ENCODE measurements at regions not wholly inside any gene's neighbourhood (a gene's known extent, or its start where the extent isn't known, plus 50 kb on each side); places are given as distances from the start of the nearest gene placed in this dataset.
A peak's percentile ranks its signal among the peaks of the same experiment; 100 is the strongest.

GRCh38 chr12:63069860-63070617 is 81.0 kb downstream of the AVPR1A start:
- WGBS, 2 donors: 81 to 84% methylated on average over 3 of the region's 3 CpGs
- TF ChIP-seq EP300 (IDR thresholded peaks at IDR 0.05): no peak
- no peak for TF ChIP-seq POLR2A (IDR thresholded peaks at IDR 0.05)
- no peak for TF ChIP-seq POLR2AphosphoS5 (IDR thresholded peaks at IDR 0.05)
- TF ChIP-seq, protein P1, sequence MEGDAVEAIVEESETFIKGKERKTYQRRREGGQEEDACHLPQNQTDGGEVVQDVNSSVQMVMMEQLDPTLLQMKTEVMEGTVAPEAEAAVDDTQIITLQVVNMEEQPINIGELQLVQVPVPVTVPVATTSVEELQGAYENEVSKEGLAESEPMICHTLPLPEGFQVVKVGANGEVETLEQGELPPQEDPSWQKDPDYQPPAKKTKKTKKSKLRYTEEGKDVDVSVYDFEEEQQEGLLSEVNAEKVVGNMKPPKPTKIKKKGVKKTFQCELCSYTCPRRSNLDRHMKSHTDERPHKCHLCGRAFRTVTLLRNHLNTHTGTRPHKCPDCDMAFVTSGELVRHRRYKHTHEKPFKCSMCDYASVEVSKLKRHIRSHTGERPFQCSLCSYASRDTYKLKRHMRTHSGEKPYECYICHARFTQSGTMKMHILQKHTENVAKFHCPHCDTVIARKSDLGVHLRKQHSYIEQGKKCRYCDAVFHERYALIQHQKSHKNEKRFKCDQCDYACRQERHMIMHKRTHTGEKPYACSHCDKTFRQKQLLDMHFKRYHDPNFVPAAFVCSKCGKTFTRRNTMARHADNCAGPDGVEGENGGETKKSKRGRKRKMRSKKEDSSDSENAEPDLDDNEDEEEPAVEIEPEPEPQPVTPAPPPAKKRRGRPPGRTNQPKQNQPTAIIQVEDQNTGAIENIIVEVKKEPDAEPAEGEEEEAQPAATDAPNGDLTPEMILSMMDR (IDR thresholded peaks at IDR 0.05): no peak
- DNase-seq: no peak

DNA sequence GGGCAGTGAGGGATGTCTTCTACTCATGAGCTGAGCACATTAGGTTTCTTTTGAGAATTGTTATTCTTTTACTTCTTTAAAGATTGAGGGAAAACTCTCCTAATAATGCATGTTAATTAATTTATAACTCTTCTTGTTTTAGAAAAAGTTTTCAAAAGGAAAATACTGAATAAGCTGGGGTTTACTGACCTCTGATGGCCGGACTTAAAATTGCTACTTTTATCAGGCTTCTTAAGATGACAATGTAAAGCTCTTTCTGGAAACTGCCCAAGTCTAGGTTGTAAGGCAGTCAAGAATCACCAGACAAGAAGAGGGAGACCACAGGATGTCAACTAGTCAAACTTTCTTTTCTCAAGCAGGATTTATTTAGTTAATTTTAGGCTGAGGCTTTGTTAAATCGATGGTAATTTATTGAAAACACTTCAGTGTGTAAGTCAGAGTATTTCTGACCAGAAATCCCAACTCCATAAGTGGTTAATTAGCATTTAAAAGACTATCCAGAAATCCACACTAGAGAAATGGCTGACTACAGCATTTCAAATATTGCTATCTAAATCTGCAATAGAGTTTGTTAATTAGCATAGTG is 82.1 kb downstream of the AVPR1A start:
- TF ChIP-seq, protein P1 (IDR thresholded peaks at IDR 0.05): peak in 4 of 6 experiments; percentile 9 to 27 (median 24)
- TF ChIP-seq EP300 (IDR thresholded peaks at IDR 0.05) (no peak), POLR2A (IDR thresholded peaks at IDR 0.05) (no peak), POLR2AphosphoS5 (IDR thresholded peaks at IDR 0.05) (no peak)
- ATAC-seq (ENCODE audit: low FRiP score in 2 of 2): no peak
- WGBS, 2 donors: 0 to 3% methylated on average over 2 of the region's 2 CpGs
- Histone ChIP-seq H3K36me3 (no peaks in the 10 kb centered on the region), H3K27me3 (no peaks in the 10 kb centered on the region), H3K4me3 (no peak overlapping the region), H3K4me1 (no peaks in the 10 kb centered on the region), H3K27ac (no peak overlapping the region), H3K9me3 (no peaks in the 10 kb centered on the region)
- no peak for DNase-seq

More at GRCh38 chr12:63069860-63070617, 81.0 kb downstream of the AVPR1A start:
- H3K27ac ChIP-seq: no peak overlapping the region
- no peaks in the 10 kb centered on the region for H3K27me3 ChIP-seq
- H3K9me3 ChIP-seq: no peaks in the 10 kb centered on the region
- H3K4me3 ChIP-seq: no peak overlapping the region
- no peak for ATAC-seq (ENCODE audit: low FRiP score in 2 of 2)
- H3K4me1 ChIP-seq: no peaks in the 10 kb centered on the region
- H3K36me3 ChIP-seq: no peaks in the 10 kb centered on the region

DNA sequence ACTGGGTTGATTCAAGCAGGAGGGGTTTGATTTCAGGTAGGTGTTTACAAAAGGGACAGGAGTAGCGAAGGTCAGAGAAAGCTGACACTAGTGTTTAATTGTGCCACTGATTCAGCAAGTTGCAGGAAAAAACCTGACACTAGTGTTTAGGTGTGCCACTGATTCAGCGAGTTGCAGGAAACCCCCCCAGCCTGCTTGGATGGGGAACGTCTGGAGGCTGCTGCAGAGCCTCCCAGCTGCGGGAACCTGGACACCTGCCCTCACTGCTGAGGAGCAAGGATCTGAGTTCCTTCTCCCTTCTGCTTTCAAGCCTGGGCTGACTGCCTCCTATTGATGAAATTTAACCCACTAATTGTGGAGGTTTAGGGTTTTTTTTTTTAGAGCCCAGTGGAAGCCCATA is 84.2 kb downstream of the AVPR1A start:
- ATAC-seq (ENCODE audit: low FRiP score in 2 of 2): no peak
- TF ChIP-seq POLR2AphosphoS5 (IDR thresholded peaks at IDR 0.05) (no peak), POLR2A (IDR thresholded peaks at IDR 0.05) (no peak), EP300 (IDR thresholded peaks at IDR 0.05) (no peak)
- TF ChIP-seq, protein P1 (IDR thresholded peaks at IDR 0.05): no peak
- WGBS, 2 donors: 24 to 41% methylated on average over 2 to 4 of the region's 4 CpGs
- Histone ChIP-seq H3K4me3 (no peak overlapping the region), H3K27me3 (no peaks in the 10 kb centered on the region), H3K27ac (no peak overlapping the region), H3K9me3 (no peaks in the 10 kb centered on the region), H3K36me3 (no peaks in the 10 kb centered on the region), H3K4me1 (no peaks in the 10 kb centered on the region)
- peak in 1 of 2 donors; percentile 1 for DNase-seq

- Histone ChIP-seq H3K27me3 (no peaks in the 10 kb centered on the region), H3K4me3 (no peak overlapping the region), H3K27ac (no peak overlapping the region), H3K4me1 (no peaks in the 10 kb centered on the region), H3K36me3 (no peaks in the 10 kb centered on the region), H3K9me3 (no peaks in the 10 kb centered on the region)
- TF ChIP-seq, protein P1 (IDR thresholded peaks at IDR 0.05): no peak
- TF ChIP-seq POLR2AphosphoS5 (IDR thresholded peaks at IDR 0.05) (no peak), EP300 (IDR thresholded peaks at IDR 0.05) (no peak), POLR2A (IDR thresholded peaks at IDR 0.05) (no peak)
- DNase-seq (no peak), ATAC-seq (ENCODE audit: low FRiP score in 2 of 2) (no peak)
- WGBS, 2 donors: 94 to 100% methylated on average over 1 of the region's 1 CpG
Measured at GRCh38 chr12:63066136-63066535, 84.9 kb downstream of the AVPR1A start.

All from upper lobe of left lung (tissue), 6 donors.